ENCODE measurements at regions not wholly inside any gene's neighbourhood (a gene's known extent, or its start where the extent isn't known, plus 50 kb on each side); places are given as distances from the start of the nearest gene placed in this dataset.

GRCh38 chr11:105398636-105399035 lies 211.2 kb upstream of the GRIA4 start:
- Histone ChIP-seq H2AFZ (no peak overlapping the region), H3K27ac (no peak overlapping the region), H4K20me1 (ENCODE audit: insufficient read depth) (no peaks in the 10 kb centered on the region), H3K4me1 (ENCODE audit: insufficient read depth) (no peaks in the 10 kb centered on the region), H3K9me2 (ENCODE audit: insufficient read depth) (no peaks in the 10 kb centered on the region), H3K27me3 (replicated peaks; ENCODE audit: insufficient read depth) (no peaks in the 10 kb centered on the region), H3K4me2 (ENCODE audit: unreplicated experiment) (no peak overlapping the region), H3K9me3 (ENCODE audit: low read depth) (no peaks in the 10 kb centered on the region), H3K9ac (no peak overlapping the region), H3F3A (ENCODE audit: insufficient read depth) (no peaks in the 10 kb centered on the region), H3K4me3 (no peak overlapping the region), H3K36me3 (ENCODE audit: low read depth) (no peaks in the 10 kb centered on the region), H3K79me2 (ENCODE audit: insufficient read depth) (no peaks in the 10 kb centered on the region)
- DNase-seq, result no peak
- no peak for TF ChIP-seq EZH2phosphoT487 (IDR thresholded peaks at IDR 0.05; ENCODE audit: insufficient read depth, low read depth)
- TF ChIP-seq EZH2 (IDR thresholded peaks at IDR 0.05; ENCODE audit: insufficient read depth, poor library complexity, severe bottlenecking), result no peak
- in situ Hi-C loops (cut with MboI), result no loop called here

GRCh38 chr11:105393326-105393725 lies 216.5 kb upstream of the GRIA4 start:
- H3K9me3 ChIP-seq (ENCODE audit: low read depth), result no peaks in the 10 kb centered on the region
- no peaks in the 10 kb centered on the region for H3K27me3 ChIP-seq (replicated peaks; ENCODE audit: insufficient read depth)
- no peaks in the 10 kb centered on the region for H4K20me1 ChIP-seq (ENCODE audit: insufficient read depth)
- no peak overlapping the region for H2AFZ ChIP-seq
- in situ Hi-C loops (cut with MboI), result no loop called here
- H3K4me3 ChIP-seq, result no peak overlapping the region
- TF ChIP-seq EZH2 (IDR thresholded peaks at IDR 0.05; ENCODE audit: insufficient read depth, poor library complexity, severe bottlenecking) (no peak), EZH2phosphoT487 (IDR thresholded peaks at IDR 0.05; ENCODE audit: insufficient read depth, low read depth) (no peak)
- whole genome bisulfite sequencing, 2 experiments (ENCODE audit: low coverage in 1 of 2, low lambda C conversion rate in 2 of 2, missing lambda C conversion rate in 2 of 2), result 67 to 68% methylated on average over 2 of the region's 2 CpGs
- no peak for DNase-seq
- no peak overlapping the region for H3K27ac ChIP-seq
- no peaks in the 10 kb centered on the region for H3F3A ChIP-seq (ENCODE audit: insufficient read depth)
- H3K36me3 ChIP-seq (ENCODE audit: low read depth), result no peaks in the 10 kb centered on the region
- H3K9ac ChIP-seq, result no peak overlapping the region
- H3K79me2 ChIP-seq (ENCODE audit: insufficient read depth), result no peaks in the 10 kb centered on the region
- no peaks in the 10 kb centered on the region for H3K4me1 ChIP-seq (ENCODE audit: insufficient read depth)
- H3K9me2 ChIP-seq (ENCODE audit: insufficient read depth), result no peaks in the 10 kb centered on the region
- no peak overlapping the region for H3K4me2 ChIP-seq (ENCODE audit: unreplicated experiment)

DNA sequence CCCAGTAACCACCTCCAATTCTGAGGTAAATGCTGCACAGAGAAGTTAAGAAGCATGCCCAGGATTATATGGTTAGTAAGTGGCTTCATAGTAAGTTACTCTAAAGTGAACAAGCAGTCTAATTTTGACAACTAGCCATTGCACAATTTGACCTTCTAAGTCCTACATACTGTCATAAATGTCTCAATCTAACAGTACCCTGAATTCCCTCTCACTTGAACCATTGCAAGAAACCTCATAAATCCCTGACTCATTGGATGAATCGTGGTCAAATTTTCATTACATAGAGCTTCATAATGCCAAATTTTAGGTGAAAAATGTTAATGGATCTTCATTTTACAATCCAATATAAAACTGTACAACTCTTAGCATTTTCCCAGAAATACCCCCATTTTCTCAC lies 217.3 kb upstream of the GRIA4 start:
- WGBS, 2 experiments (ENCODE audit: low coverage in 1 of 2, low lambda C conversion rate in 2 of 2, missing lambda C conversion rate in 2 of 2), result 11 to 17% methylated on average over 1 of the region's 1 CpG
- Histone ChIP-seq H3K79me2 (ENCODE audit: insufficient read depth) (no peaks in the 10 kb centered on the region), H3K9me3 (ENCODE audit: low read depth) (no peaks in the 10 kb centered on the region), H4K20me1 (ENCODE audit: insufficient read depth) (no peaks in the 10 kb centered on the region), H3K4me3 (no peak overlapping the region), H2AFZ (no peak overlapping the region), H3K27ac (no peak overlapping the region), H3K9me2 (ENCODE audit: insufficient read depth) (no peaks in the 10 kb centered on the region), H3F3A (ENCODE audit: insufficient read depth) (no peaks in the 10 kb centered on the region), H3K4me2 (ENCODE audit: unreplicated experiment) (no peak overlapping the region), H3K36me3 (ENCODE audit: low read depth) (no peaks in the 10 kb centered on the region; the same call in 1 of the 2 replicates), H3K27me3 (replicated peaks; ENCODE audit: insufficient read depth) (no peaks in the 10 kb centered on the region), H3K9ac (no peak overlapping the region), H3K4me1 (ENCODE audit: insufficient read depth) (no peaks in the 10 kb centered on the region)
- DNase-seq, result no peak
- TF ChIP-seq EZH2 (IDR thresholded peaks at IDR 0.05; ENCODE audit: insufficient read depth, poor library complexity, severe bottlenecking), result no peak
- TF ChIP-seq EZH2phosphoT487 (IDR thresholded peaks at IDR 0.05; ENCODE audit: insufficient read depth, low read depth), result no peak
- in situ Hi-C loops (cut with MboI), result no loop called here

- Histone ChIP-seq H3K36me3 (ENCODE audit: low read depth) (no peaks in the 10 kb centered on the region; the same call in 1 of the 2 replicates), H3K9me3 (ENCODE audit: low read depth) (no peaks in the 10 kb centered on the region), H3K79me2 (ENCODE audit: insufficient read depth) (no peaks in the 10 kb centered on the region), H3K9ac (no peak overlapping the region), H3K9me2 (ENCODE audit: insufficient read depth) (no peaks in the 10 kb centered on the region), H4K20me1 (ENCODE audit: insufficient read depth) (no peaks in the 10 kb centered on the region), H2AFZ (no peak overlapping the region), H3K4me2 (ENCODE audit: unreplicated experiment) (no peak overlapping the region), H3F3A (ENCODE audit: insufficient read depth) (no peaks in the 10 kb centered on the region), H3K27me3 (replicated peaks; ENCODE audit: insufficient read depth) (no peaks in the 10 kb centered on the region), H3K4me1 (ENCODE audit: insufficient read depth) (no peaks in the 10 kb centered on the region), H3K27ac (no peak overlapping the region), H3K4me3 (no peak overlapping the region)
- in situ Hi-C loops (cut with MboI), result no loop called here
- DNase-seq, result no peak
- TF ChIP-seq EZH2 (IDR thresholded peaks at IDR 0.05; ENCODE audit: insufficient read depth, poor library complexity, severe bottlenecking), result no peak
- no peak for TF ChIP-seq EZH2phosphoT487 (IDR thresholded peaks at IDR 0.05; ENCODE audit: insufficient read depth, low read depth)
- 84 to 87% methylated on average over 5 of the region's 5 CpGs for WGBS, 2 experiments (ENCODE audit: low coverage in 1 of 2, low lambda C conversion rate in 2 of 2, missing lambda C conversion rate in 2 of 2)
These were observed 219.9 kb upstream of the GRIA4 start for GRCh38 chr11:105389952-105390351.

GRCh38 chr11:105388006-105388405 lies 221.9 kb upstream of the GRIA4 start:
- Histone ChIP-seq H3K79me2 (ENCODE audit: insufficient read depth) (no peaks in the 10 kb centered on the region), H3K4me1 (ENCODE audit: insufficient read depth) (no peaks in the 10 kb centered on the region), H3K4me3 (no peak overlapping the region), H3K36me3 (ENCODE audit: low read depth) (no peaks in the 10 kb centered on the region; the same call in 1 of the 2 replicates), H3F3A (ENCODE audit: insufficient read depth) (no peaks in the 10 kb centered on the region), H3K9ac (no peak overlapping the region), H3K4me2 (ENCODE audit: unreplicated experiment) (no peak overlapping the region), H4K20me1 (ENCODE audit: insufficient read depth) (no peaks in the 10 kb centered on the region), H2AFZ (no peak overlapping the region), H3K9me3 (ENCODE audit: low read depth) (no peaks in the 10 kb centered on the region), H3K27ac (no peak overlapping the region), H3K27me3 (replicated peaks; ENCODE audit: insufficient read depth) (no peaks in the 10 kb centered on the region), H3K9me2 (ENCODE audit: insufficient read depth) (no peaks in the 10 kb centered on the region; the same call in 1 of the 2 replicates)
- in situ Hi-C loops (cut with MboI), result no loop called here
- no peak for TF ChIP-seq EZH2phosphoT487 (IDR thresholded peaks at IDR 0.05; ENCODE audit: insufficient read depth, low read depth)
- no peak for TF ChIP-seq EZH2 (IDR thresholded peaks at IDR 0.05; ENCODE audit: insufficient read depth, poor library complexity, severe bottlenecking)
- no peak for DNase-seq
